ENCODE measurements at regions not wholly inside any gene's neighbourhood (a gene's known extent, or its start where the extent isn't known, plus 50 kb on each side); places are given as distances from the start of the nearest gene placed in this dataset.
"Not testable (repeated sequence)": the region's sequence is repeated elsewhere in the genome, so short reads cannot be mapped to it uniquely, and the experiment has no call there.

DNA sequence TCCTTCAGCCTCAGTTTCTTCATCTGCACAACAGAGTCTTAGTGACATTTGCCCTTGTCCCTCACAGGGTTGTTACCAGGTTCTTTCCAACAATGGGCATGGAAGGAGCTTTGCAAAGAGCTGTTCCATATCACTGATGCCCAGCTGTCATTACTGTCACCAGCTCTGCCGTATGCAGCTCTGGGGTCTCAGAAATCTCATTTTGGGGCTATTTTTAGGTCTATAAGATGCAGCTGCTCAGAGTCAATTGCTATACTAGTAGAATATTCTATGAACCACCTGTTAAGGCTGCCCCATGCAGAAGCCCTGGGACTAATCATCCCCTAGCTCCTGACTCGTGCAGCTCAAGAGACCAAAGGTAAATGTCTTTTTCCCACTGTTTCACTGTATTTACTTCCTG is 105.1 kb upstream of the TNPO1 start:
- Histone ChIP-seq H3K9me3 (ENCODE audit: control insufficient read depth in 1 of 2, low read length in 2 of 2) (no peaks in the 10 kb centered on the region), H3K27ac (ENCODE audit: low read length) (no peak overlapping the region), H3K36me3 (ENCODE audit: control insufficient read depth in 1 of 2, insufficient read depth in 2 of 2, low read length in 2 of 2) (no peaks in the 10 kb centered on the region), H3K27me3 (ENCODE audit: low read depth, low read length) (no peaks in the 10 kb centered on the region), H3K4me1 (ENCODE audit: control insufficient read depth in 1 of 2, insufficient read depth in 2 of 2, low read length in 2 of 2) (no peaks in the 10 kb centered on the region), H3K4me3 (ENCODE audit: low read depth in 1 of 2, low read length in 2 of 2) (no peak overlapping the region)

DNA sequence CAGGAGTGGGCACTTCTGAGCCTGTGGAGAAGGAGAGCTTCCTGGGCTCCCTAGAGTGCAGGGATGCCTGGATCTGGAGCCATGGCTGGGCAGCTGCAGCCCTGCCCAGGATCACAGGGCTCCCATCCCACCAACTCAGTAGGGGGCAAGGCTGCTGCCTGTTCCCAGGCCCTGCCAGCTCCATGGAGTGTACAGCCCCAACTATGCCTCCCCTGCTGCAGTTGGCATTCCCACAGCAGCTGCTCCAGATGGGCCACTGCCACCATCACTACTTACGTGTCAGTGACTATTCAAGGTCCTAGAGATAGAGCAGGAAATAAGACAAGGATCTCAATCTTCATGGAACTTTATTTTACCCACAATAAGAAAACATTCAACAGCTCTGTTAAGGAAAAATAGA is 107.1 kb upstream of the TNPO1 start:
- H3K4me3 ChIP-seq (ENCODE audit: low read depth in 1 of 2, low read length in 2 of 2): no peak overlapping the region

DNA sequence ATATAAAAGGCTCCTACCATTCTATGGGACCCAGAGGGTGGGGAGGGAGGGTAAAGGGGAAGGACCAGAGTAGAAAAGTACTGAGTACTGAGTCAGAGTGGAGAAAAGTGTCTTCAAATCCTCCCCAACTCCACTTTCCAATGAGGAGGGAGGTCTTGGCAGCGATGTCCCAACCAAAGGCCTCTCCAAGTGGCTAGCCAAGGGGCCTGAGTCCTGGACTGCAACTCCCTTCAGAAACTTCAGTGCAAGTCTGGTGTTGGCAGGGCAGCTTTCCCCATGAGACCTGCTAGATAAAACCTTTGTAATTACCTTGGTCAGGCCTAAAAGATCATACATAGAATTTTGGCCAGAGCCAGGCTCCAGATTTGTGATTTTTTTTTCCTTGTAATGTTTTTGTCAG is 111.3 kb upstream of the TNPO1 start:
- no peaks in the 10 kb centered on the region for H3K4me1 ChIP-seq (ENCODE audit: control insufficient read depth in 1 of 2, insufficient read depth in 2 of 2, low read length in 2 of 2)
- no peak overlapping the region for H3K27ac ChIP-seq (ENCODE audit: low read length)
- H3K36me3 ChIP-seq (ENCODE audit: control insufficient read depth in 1 of 2, insufficient read depth in 2 of 2, low read length in 2 of 2): no peaks in the 10 kb centered on the region
- no peaks in the 10 kb centered on the region for H3K9me3 ChIP-seq (ENCODE audit: control insufficient read depth in 1 of 2, low read length in 2 of 2)
- no peaks in the 10 kb centered on the region for H3K27me3 ChIP-seq (ENCODE audit: low read depth, low read length)
- H3K4me3 ChIP-seq (ENCODE audit: low read depth in 1 of 2, low read length in 2 of 2): no peak overlapping the region

More for the DNA sequence above, 107.1 kb upstream of the TNPO1 start:
- no peaks in the 10 kb centered on the region for H3K36me3 ChIP-seq (ENCODE audit: control insufficient read depth in 1 of 2, insufficient read depth in 2 of 2, low read length in 2 of 2)
- no peaks in the 10 kb centered on the region for H3K27me3 ChIP-seq (ENCODE audit: low read depth, low read length)
- H3K27ac ChIP-seq (ENCODE audit: low read length): no peak overlapping the region
- no peaks in the 10 kb centered on the region for H3K4me1 ChIP-seq (ENCODE audit: control insufficient read depth in 1 of 2, insufficient read depth in 2 of 2, low read length in 2 of 2)
- H3K9me3 ChIP-seq (ENCODE audit: control insufficient read depth in 1 of 2, low read length in 2 of 2): no peaks in the 10 kb centered on the region

DNA sequence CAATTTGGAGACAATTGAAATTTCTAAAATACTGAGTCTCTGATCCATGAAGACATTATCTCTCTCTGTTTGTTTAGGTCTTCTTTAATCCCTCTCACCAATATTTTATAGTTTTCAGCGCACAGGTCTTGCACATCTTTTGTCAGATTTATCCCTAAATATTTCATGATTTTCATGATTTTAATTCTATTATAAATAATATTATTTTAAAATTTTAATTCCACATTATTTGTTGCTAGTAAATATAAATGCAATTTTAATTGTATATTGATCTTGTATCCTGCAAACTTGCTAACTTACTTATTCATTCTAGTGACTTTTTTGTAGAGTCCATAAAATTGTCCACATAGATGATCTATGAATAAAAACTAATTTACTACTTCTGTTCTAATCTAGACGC is 112.6 kb upstream of the TNPO1 start:
- no peak overlapping the region for H3K4me3 ChIP-seq (ENCODE audit: low read depth in 1 of 2, low read length in 2 of 2)
- H3K27ac ChIP-seq (ENCODE audit: low read length): no peak overlapping the region
- no peaks in the 10 kb centered on the region for H3K27me3 ChIP-seq (ENCODE audit: low read depth, low read length)
- no peaks in the 10 kb centered on the region for H3K4me1 ChIP-seq (ENCODE audit: control insufficient read depth in 1 of 2, insufficient read depth in 2 of 2, low read length in 2 of 2)
- no peaks in the 10 kb centered on the region for H3K9me3 ChIP-seq (ENCODE audit: control insufficient read depth in 1 of 2, low read length in 2 of 2)
- H3K36me3 ChIP-seq (ENCODE audit: control insufficient read depth in 1 of 2, insufficient read depth in 2 of 2, low read length in 2 of 2): no peaks in the 10 kb centered on the region

DNA sequence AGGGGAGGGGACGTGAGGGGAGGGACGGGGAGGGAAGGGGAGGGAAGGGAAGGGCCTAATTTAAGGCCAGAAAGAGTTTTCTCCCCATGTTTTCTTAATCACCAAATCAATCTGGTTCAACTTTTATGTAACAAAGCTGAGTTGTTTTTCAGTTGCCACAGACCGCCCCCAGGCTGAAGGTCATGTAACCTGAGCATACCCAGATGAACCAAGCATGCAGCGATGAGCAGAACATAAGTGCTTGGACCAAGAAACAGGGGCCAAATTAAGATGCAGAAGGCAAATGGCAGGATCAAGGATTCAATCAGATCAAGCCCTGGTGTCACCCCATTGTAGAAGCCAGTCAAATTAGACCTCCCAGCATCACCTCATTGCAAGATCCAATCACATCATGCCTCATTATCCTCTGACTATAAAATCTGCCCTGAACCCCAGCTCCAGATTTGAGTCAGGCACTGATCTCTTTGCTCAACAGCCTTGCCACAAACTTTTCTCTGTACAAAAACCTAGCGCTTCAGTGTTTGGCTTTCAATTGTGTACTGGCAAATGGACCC is 113.5 kb upstream of the TNPO1 start:
- no peaks in the 10 kb centered on the region for H3K4me1 ChIP-seq (ENCODE audit: control insufficient read depth in 1 of 2, insufficient read depth in 2 of 2, low read length in 2 of 2)
- no peaks in the 10 kb centered on the region for H3K9me3 ChIP-seq (ENCODE audit: control insufficient read depth in 1 of 2, low read length in 2 of 2)

DNA sequence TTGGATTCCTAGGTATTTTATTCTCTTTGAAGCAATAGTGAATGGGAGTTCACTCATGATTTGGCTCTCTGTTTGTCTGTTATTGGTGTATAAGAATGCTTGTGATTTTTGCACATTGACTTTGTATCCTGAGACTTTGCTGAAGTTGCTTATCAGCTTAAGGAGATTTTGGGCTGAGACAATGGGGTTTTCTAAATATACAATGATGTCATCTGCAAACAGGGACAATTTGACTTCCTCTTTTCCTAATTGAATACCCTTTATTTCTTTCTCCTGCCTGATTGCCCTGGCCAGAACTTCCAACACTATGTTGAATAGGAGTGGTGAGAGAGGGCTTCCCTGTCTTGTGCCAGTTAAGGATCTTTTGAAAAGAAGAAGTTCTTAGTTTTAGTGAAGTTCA is 114.4 kb upstream of the TNPO1 start:
- H3K27me3 ChIP-seq (ENCODE audit: low read depth, low read length); H3K27ac ChIP-seq (ENCODE audit: low read length); H3K4me1 ChIP-seq (ENCODE audit: control insufficient read depth in 1 of 2, insufficient read depth in 2 of 2, low read length in 2 of 2): not testable (repeated sequence)

More for the DNA sequence above, 113.5 kb upstream of the TNPO1 start:
- no peaks in the 10 kb centered on the region for H3K36me3 ChIP-seq (ENCODE audit: control insufficient read depth in 1 of 2, insufficient read depth in 2 of 2, low read length in 2 of 2)
- H3K4me3 ChIP-seq (ENCODE audit: low read depth in 1 of 2, low read length in 2 of 2): no peak overlapping the region
- H3K27me3 ChIP-seq (ENCODE audit: low read depth, low read length): no peaks in the 10 kb centered on the region
- no peak overlapping the region for H3K27ac ChIP-seq (ENCODE audit: low read length)

DNA sequence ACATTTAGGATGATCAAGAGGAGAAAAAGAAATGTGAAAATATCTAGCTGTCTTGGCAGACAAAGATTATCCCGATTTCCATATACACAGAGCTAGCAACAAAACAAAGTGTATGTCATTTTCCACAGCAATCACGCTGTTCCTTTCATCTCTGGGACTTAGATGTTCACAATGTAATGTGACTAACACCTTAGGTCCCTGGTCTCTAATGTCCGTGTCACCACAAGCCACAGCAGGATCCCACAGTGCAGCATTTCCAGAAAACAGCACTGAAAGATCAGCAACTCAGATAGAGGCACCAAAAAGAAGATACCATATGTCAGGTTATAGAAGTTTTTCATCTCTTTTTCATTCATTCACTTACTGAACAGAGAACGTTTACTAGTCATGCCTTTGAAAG is 118.0 kb upstream of the TNPO1 start:
- Histone ChIP-seq H3K9me3 (ENCODE audit: control insufficient read depth in 1 of 2, low read length in 2 of 2) (no peaks in the 10 kb centered on the region), H3K27me3 (ENCODE audit: low read depth, low read length) (no peaks in the 10 kb centered on the region), H3K27ac (ENCODE audit: low read length) (no peak overlapping the region), H3K4me3 (ENCODE audit: low read depth in 1 of 2, low read length in 2 of 2) (no peak overlapping the region), H3K36me3 (ENCODE audit: control insufficient read depth in 1 of 2, insufficient read depth in 2 of 2, low read length in 2 of 2) (no peaks in the 10 kb centered on the region), H3K4me1 (ENCODE audit: control insufficient read depth in 1 of 2, insufficient read depth in 2 of 2, low read length in 2 of 2) (peaks cover 0 to 3% of the 10 kb centered on the region in 2 donors)

More for the DNA sequence above, 114.4 kb upstream of the TNPO1 start:
- not testable (repeated sequence) for H3K9me3 ChIP-seq (ENCODE audit: control insufficient read depth in 1 of 2, low read length in 2 of 2); H3K4me3 ChIP-seq (ENCODE audit: low read depth in 1 of 2, low read length in 2 of 2); H3K36me3 ChIP-seq (ENCODE audit: control insufficient read depth in 1 of 2, insufficient read depth in 2 of 2, low read length in 2 of 2)

DNA sequence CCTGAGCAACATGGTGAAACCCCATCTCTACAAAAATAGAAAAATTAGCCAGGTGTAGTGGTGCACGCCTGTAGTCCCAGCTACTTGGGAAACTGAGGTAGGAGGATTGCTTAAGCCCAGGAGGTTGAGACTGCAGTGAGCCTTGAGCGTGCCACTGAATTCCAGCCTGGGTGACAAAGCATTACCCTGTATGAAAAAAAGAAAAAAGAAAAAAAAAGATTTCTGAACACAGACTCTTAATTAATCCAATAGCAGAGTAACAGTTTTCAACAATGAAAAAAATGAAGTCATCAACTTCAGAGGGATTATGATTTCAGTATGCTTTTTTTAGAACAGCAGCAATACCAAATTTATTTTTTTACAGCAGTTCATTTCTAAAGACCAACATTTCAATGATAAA is 118.8 kb upstream of the TNPO1 start:
- H3K27me3 ChIP-seq (ENCODE audit: low read depth, low read length): no peaks in the 10 kb centered on the region
- peaks cover 0 to 12% of the 10 kb centered on the region in 2 donors for H3K4me1 ChIP-seq (ENCODE audit: control insufficient read depth in 1 of 2, insufficient read depth in 2 of 2, low read length in 2 of 2)
- H3K27ac ChIP-seq (ENCODE audit: low read length): no peak overlapping the region
- no peak overlapping the region for H3K4me3 ChIP-seq (ENCODE audit: low read depth in 1 of 2, low read length in 2 of 2)
- H3K36me3 ChIP-seq (ENCODE audit: control insufficient read depth in 1 of 2, insufficient read depth in 2 of 2, low read length in 2 of 2): no peaks in the 10 kb centered on the region
- H3K9me3 ChIP-seq (ENCODE audit: control insufficient read depth in 1 of 2, low read length in 2 of 2): no peaks in the 10 kb centered on the region

DNA sequence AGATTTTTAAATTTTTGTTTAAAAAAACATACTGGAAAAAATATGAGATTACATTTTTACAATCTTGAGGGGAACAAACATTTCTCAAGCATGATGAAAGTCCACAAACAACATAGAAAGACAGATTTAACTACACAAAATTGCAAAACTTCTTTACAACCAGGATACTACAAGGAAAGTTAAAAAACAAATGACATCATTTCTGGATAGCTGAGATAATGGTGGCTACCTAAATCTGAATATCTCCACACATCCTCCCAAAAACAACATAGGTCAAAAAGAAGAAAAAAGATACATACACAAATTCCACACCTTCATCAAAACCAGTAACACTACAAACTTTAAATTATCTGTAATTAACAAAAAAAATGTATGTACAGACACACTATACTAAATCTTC is 120.8 kb upstream of the TNPO1 start:
- Histone ChIP-seq H3K27me3 (ENCODE audit: low read depth, low read length) (no peaks in the 10 kb centered on the region), H3K27ac (ENCODE audit: low read length) (no peak overlapping the region), H3K4me1 (ENCODE audit: control insufficient read depth in 1 of 2, insufficient read depth in 2 of 2, low read length in 2 of 2) (peaks cover 0 to 22% of the 10 kb centered on the region in 2 donors), H3K36me3 (ENCODE audit: control insufficient read depth in 1 of 2, insufficient read depth in 2 of 2, low read length in 2 of 2) (no peaks in the 10 kb centered on the region), H3K9me3 (ENCODE audit: control insufficient read depth in 1 of 2, low read length in 2 of 2) (no peaks in the 10 kb centered on the region), H3K4me3 (ENCODE audit: low read depth in 1 of 2, low read length in 2 of 2) (no peak overlapping the region)

DNA sequence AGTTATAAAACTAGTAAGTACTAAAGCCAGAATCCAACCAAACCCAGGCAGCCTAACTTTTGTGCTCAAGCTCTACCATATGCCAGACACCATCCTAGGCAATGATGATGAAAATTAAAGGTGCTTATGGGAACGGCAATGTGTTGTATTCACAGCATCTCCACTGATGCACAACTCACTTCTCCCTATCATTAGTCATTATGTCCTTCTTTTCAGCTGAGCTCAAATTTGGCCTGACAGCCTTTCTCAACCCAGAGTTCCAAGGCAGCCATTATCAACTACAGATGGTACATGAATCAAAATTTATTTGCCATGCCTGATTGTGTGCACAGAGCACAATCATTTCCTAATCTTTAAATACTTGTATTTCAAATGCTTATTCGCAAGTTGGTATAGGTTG is 121.6 kb upstream of the TNPO1 start:
- H3K4me1 ChIP-seq (ENCODE audit: control insufficient read depth in 1 of 2, insufficient read depth in 2 of 2, low read length in 2 of 2): peaks cover 0 to 22% of the 10 kb centered on the region in 2 donors
- H3K9me3 ChIP-seq (ENCODE audit: control insufficient read depth in 1 of 2, low read length in 2 of 2): no peaks in the 10 kb centered on the region
- H3K4me3 ChIP-seq (ENCODE audit: low read depth in 1 of 2, low read length in 2 of 2): no peak overlapping the region
- H3K27me3 ChIP-seq (ENCODE audit: low read depth, low read length): no peaks in the 10 kb centered on the region
- no peak overlapping the region for H3K27ac ChIP-seq (ENCODE audit: low read length)
- H3K36me3 ChIP-seq (ENCODE audit: control insufficient read depth in 1 of 2, insufficient read depth in 2 of 2, low read length in 2 of 2): no peaks in the 10 kb centered on the region

DNA sequence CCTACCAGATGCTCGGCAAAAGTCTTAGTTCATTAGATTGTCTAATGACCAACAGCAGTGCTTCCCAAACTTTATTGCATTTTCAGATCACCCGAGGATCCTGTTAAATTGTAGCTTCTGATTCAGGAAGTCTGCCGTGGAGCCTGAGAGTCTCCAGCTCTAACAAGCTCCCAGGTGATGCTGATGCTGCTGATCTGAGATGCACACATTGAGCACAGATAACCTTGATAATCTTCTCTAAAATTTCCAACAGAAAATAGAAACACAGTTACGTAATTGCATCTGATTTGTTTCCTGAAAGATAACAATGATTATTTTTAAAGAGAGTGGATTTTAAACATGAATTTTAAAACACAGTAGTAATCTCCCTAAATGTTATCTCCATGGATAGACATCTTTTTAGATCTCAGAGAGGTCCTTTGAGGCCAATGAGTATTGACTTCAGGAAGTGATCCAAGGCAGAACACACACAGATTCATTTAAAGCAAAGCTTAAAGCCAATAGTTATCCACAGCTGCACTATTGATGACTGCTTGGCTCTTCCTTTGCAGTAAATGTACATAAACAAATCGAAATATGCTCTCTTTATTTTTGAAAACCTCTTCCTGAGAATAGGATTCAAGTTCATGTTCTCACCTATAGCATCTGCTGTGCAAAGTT is 122.8 kb upstream of the TNPO1 start:
- no peaks in the 10 kb centered on the region for H3K9me3 ChIP-seq (ENCODE audit: control insufficient read depth in 1 of 2, low read length in 2 of 2)
- peaks cover 0 to 22% of the 10 kb centered on the region in 2 donors for H3K4me1 ChIP-seq (ENCODE audit: control insufficient read depth in 1 of 2, insufficient read depth in 2 of 2, low read length in 2 of 2)
- no peak overlapping the region for H3K27ac ChIP-seq (ENCODE audit: low read length)
- H3K27me3 ChIP-seq (ENCODE audit: low read depth, low read length): no peaks in the 10 kb centered on the region
- no peaks in the 10 kb centered on the region for H3K36me3 ChIP-seq (ENCODE audit: control insufficient read depth in 1 of 2, insufficient read depth in 2 of 2, low read length in 2 of 2)
- no peak overlapping the region for H3K4me3 ChIP-seq (ENCODE audit: low read depth in 1 of 2, low read length in 2 of 2)
